ENCODE measurements at regions not wholly inside any gene's neighbourhood (a gene's known extent, or its start where the extent isn't known, plus 50 kb on each side); places are given as distances from the start of the nearest gene placed in this dataset.

- Mint-ChIP-seq H3K27me3 (ENCODE audit: low read depth) (peaks cover 22% of the 10 kb centered on the region), H3K27ac (no peak overlapping the region), H3K36me3 (ENCODE audit: low read depth) (peaks cover 2% of the 10 kb centered on the region), H3K4me1 (ENCODE audit: low read depth) (peaks cover 9% of the 10 kb centered on the region), H3K4me3 (no peak overlapping the region), H3K9me3 (peaks cover 24% of the 10 kb centered on the region)
- DNase-seq (ENCODE audit: low spot score) = no peak
These were observed 56.6 kb downstream of the HLA-G start for GRCh38 chr6:29884261-29884660.

GRCh38 chr6:29886701-29887100 lies 55.6 kb upstream of the HLA-A start:
- Mint-ChIP-seq H3K4me1 (ENCODE audit: low read depth) (peaks cover 9% of the 10 kb centered on the region), H3K9me3 (peaks cover 15% of the 10 kb centered on the region), H3K36me3 (ENCODE audit: low read depth) (peaks cover 2% of the 10 kb centered on the region), H3K27ac (peak overlapping the region; percentile 35), H3K27me3 (ENCODE audit: low read depth) (peaks cover 27% of the 10 kb centered on the region), H3K4me3 (peak overlapping the region; percentile 89)
- no peak for DNase-seq (ENCODE audit: low spot score)

- Mint-ChIP-seq H3K27me3 (ENCODE audit: low read depth) (peaks cover 27% of the 10 kb centered on the region), H3K4me3 (peak overlapping the region; percentile 89), H3K27ac (peak overlapping the region; percentile 63), H3K4me1 (ENCODE audit: low read depth) (peaks cover 9% of the 10 kb centered on the region), H3K36me3 (ENCODE audit: low read depth) (no peaks in the 10 kb centered on the region), H3K9me3 (peaks cover 12% of the 10 kb centered on the region)
- DNase-seq (ENCODE audit: low spot score) = peak; percentile 20
These were observed 55.0 kb upstream of the HLA-A start for GRCh38 chr6:29887330-29887818.

- Mint-ChIP-seq H3K27me3 (ENCODE audit: low read depth) (peaks cover 30% of the 10 kb centered on the region), H3K4me1 (ENCODE audit: low read depth) (peaks cover 9% of the 10 kb centered on the region), H3K36me3 (ENCODE audit: low read depth) (no peaks in the 10 kb centered on the region), H3K9me3 (peaks cover 7% of the 10 kb centered on the region), H3K27ac (peak overlapping the region; percentile 87), H3K4me3 (peak overlapping the region; percentile 89)
- DNase-seq (ENCODE audit: low spot score) = peak; percentile 76
These were observed 54.2 kb upstream of the HLA-A start for GRCh38 chr6:29887819-29888776.

Data from T-helper 2 cell treated with Interferon-gamma antibody and Interleukin-4, amounts not matched to agents 5 μg/mL and 100 μg/mL, for 36 hours (primary cell).